Type B pancreatic cell (in vitro differentiated cells): ENCODE measurements at regions not wholly inside any gene's neighbourhood (a gene's known extent, or its start where the extent isn't known, plus 50 kb on each side); places are given as distances from the start of the nearest gene placed in this dataset.

Source experiments
- DNase-seq: peaks from one replicate; pipeline ENCODE4 v3.0.0; 2021; ENCODE audit warnings: mixed read lengths; ENCODE audit not compliant: unreplicated experiment; ENCODE audit errors: extremely low spot score
- H3K27ac Mint-ChIP-seq: 2 replicates; pipeline ENCODE4 v1.8.0; 2021; ENCODE audit warnings: mild to moderate bottlenecking, mixed read lengths
- H3K27me3 Mint-ChIP-seq: 2 replicates; pipeline ENCODE4 v1.8.0; 2021; ENCODE audit warnings: mixed read lengths
- H3K36me3 Mint-ChIP-seq: 2 replicates; pipeline ENCODE4 v1.8.0; 2021; ENCODE audit warnings: mixed read lengths
- H3K4me1 Mint-ChIP-seq: one replicate; pipeline ENCODE4 v1.8.0; 2021; ENCODE audit warnings: mixed read lengths; ENCODE audit not compliant: unreplicated experiment
- H3K4me3 Mint-ChIP-seq: 2 replicates; pipeline ENCODE4 v1.8.0; 2021; ENCODE audit warnings: mild to moderate bottlenecking, mixed read lengths
- H3K9me3 Mint-ChIP-seq: 2 replicates; pipeline ENCODE4 v1.8.0; 2021; ENCODE audit warnings: mixed read lengths
- TF ChIP-seq, protein P1 (sequence below): fragments of 200-600 bp; sonication (generic); conservative IDR thresholded peaks from 2 replicates; pipeline ENCODE4 v1.5.0; 2021; ENCODE audit warnings: antibody characterized with exemption, mild to moderate bottlenecking

DNA sequence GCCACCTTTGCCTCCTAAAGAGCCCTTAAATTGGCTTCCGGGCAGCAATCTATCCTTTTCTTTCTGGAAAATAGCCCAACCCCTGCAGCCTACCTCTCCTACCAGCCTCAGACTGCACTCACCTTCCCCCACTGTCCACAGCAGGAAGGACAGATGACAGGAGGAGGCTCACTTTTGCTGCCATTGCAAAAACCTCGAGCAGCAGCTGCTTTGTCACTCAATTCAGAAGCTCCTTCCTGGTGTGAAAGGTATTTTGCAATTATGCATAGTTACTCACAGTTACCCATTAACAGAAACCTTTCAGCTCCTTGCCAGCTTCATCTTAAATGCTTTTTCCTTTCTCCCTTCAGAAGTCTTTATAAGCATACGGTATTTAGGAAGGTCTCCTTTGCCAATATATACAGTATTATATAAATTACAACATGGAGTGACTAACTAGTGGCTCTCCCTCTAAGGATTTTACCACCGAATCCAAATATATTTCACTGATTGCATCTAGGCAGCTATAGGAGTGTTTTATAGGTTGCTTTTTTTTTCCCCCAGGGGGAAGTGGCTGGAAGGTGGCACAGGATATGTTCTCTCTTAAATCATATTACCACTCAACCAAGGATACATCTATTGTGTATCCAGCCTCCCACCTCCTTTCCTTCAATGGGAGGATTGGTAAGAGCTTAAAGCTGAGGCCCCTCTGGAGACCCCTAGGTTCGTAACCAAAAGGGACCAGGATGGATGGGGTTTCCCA is 142.1 kb upstream of the IPO9 start:
- no peaks in the 10 kb centered on the region for H3K36me3 Mint-ChIP-seq
- peak overlapping the region; percentile 33 for H3K4me3 Mint-ChIP-seq
- peak overlapping the region; percentile 72 for H3K27ac Mint-ChIP-seq
- no peaks in the 10 kb centered on the region for H3K27me3 Mint-ChIP-seq
- H3K4me1 Mint-ChIP-seq = peaks cover 44% of the 10 kb centered on the region
- H3K9me3 Mint-ChIP-seq = no peaks in the 10 kb centered on the region
- TF ChIP-seq, protein P1, sequence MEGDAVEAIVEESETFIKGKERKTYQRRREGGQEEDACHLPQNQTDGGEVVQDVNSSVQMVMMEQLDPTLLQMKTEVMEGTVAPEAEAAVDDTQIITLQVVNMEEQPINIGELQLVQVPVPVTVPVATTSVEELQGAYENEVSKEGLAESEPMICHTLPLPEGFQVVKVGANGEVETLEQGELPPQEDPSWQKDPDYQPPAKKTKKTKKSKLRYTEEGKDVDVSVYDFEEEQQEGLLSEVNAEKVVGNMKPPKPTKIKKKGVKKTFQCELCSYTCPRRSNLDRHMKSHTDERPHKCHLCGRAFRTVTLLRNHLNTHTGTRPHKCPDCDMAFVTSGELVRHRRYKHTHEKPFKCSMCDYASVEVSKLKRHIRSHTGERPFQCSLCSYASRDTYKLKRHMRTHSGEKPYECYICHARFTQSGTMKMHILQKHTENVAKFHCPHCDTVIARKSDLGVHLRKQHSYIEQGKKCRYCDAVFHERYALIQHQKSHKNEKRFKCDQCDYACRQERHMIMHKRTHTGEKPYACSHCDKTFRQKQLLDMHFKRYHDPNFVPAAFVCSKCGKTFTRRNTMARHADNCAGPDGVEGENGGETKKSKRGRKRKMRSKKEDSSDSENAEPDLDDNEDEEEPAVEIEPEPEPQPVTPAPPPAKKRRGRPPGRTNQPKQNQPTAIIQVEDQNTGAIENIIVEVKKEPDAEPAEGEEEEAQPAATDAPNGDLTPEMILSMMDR = no peak
- DNase-seq = no peak

DNA sequence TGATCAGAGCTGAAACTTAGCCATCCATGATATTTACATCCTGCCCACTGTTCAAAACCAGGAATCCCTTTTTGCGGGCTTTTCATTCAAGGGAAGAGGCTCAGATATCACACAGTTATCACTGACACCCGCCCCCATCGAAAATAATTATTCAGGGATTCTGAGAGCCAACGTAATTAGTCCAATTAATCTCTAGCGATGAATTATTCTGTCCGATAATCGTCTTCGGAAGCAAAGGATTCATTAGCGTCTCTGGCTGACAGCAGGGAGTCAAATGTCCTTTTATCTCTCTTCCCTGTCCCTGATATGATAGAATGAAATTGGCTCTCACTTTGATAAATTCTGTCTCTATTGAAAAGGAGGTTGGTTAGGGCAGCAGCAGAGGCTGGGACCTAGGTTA is 140.4 kb upstream of the IPO9 start:
- Mint-ChIP-seq H3K27ac (no peak overlapping the region), H3K27me3 (no peaks in the 10 kb centered on the region), H3K9me3 (no peaks in the 10 kb centered on the region), H3K36me3 (no peaks in the 10 kb centered on the region), H3K4me1 (peaks cover 36% of the 10 kb centered on the region), H3K4me3 (no peak overlapping the region)
- TF ChIP-seq, protein P1 = no peak
- DNase-seq = no peak

DNA sequence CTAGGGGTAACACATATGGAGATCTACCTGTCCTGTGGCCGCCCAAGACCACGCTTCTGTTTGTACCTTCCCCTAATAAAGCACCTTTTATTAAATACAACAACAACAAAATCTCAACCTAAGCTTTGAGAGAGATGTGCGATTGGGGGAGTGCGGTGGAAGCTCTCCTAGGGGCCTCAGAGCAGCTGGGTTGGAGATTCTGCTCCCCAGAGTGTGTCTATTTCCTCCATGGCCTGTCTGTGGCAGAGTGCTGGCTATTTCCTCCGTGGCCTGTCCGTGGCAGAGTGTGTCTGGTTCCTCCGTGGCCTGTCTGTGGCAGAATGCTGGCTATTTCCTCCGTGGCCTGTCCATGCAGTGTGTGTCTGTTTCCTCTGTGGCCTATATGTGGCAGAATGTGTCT is 139.3 kb upstream of the IPO9 start:
- H3K27ac Mint-ChIP-seq = no peak overlapping the region
- peaks cover 31% of the 10 kb centered on the region for H3K4me1 Mint-ChIP-seq

DNA sequence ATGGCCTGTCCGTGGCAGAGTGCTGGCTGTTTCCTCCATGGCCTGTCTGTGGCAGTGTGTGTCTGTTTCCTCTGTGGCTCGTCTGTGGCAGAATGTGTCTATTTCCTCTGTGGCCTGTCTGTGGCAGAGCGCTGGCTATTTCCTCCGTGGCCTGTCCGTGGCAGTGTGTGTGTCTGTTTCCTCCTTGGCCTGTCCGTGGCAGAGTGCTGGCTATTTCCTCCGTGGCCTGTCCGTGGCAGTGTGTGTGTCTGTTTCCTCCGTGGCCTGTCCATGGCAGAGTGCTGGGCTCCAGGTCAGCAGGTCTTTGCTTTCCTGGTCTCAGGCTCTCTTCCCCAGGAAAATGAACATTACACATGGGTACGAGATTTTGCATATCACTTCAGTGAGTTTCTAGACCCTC is 138.4 kb upstream of the IPO9 start:
- TF ChIP-seq, protein P1 = no peak
- Mint-ChIP-seq H3K27me3 (no peaks in the 10 kb centered on the region), H3K27ac (no peak overlapping the region), H3K9me3 (no peaks in the 10 kb centered on the region), H3K36me3 (no peaks in the 10 kb centered on the region), H3K4me1 (peaks cover 27% of the 10 kb centered on the region), H3K4me3 (no peak overlapping the region)
- no peak for DNase-seq

More for the DNA sequence above, 139.3 kb upstream of the IPO9 start:
- no peaks in the 10 kb centered on the region for H3K9me3 Mint-ChIP-seq
- no peak for DNase-seq
- no peaks in the 10 kb centered on the region for H3K36me3 Mint-ChIP-seq
- TF ChIP-seq, protein P1 = no peak
- no peak overlapping the region for H3K4me3 Mint-ChIP-seq
- H3K27me3 Mint-ChIP-seq = no peaks in the 10 kb centered on the region

DNA sequence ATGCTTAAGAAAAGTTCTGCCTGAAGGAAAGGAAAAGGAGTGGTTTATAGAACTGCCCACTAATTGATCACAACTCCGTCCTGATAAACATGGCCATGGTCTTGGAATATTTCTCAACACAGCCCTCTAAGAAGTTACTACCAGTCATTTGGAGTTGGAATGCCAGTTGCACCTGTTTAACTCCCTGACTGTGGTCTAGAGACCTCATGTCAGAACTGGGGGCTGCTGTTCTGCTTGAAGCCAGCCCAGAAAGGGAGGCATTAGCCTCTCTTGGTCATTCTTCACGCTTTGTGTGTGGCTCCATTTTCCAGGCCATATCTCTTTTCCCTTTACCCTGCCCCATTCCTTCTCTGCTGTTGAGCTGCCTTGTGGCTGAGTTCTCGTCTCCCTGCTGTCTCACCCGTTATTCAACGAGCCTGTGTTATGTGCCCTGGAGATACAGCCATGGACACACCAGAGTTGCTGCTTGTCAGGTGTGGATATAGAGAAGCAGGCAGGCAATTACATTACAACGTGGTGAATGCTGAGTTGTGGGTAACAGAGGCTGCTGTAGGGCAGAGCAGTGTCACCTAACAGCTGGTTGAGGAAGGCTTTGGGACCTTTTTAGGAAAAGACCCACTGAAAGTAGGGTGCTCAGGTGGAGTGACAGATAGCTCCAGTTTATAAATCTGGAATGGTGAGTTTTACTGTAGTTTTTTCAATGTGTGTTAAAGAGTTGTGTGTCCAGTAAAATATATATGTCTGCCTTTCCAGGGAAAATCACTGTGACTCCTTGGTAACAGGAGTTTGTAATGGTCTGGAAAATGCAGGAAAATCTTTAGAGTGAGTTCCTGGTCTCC is 137.0 kb upstream of the IPO9 start:
- Mint-ChIP-seq H3K36me3 (no peaks in the 10 kb centered on the region), H3K27me3 (no peaks in the 10 kb centered on the region), H3K4me3 (no peak overlapping the region), H3K27ac (no peak overlapping the region), H3K9me3 (no peaks in the 10 kb centered on the region), H3K4me1 (peaks cover 21% of the 10 kb centered on the region)
- DNase-seq = no peak
- TF ChIP-seq, protein P1 = no peak
